GM23338 (cell line): ENCODE measurements at regions not wholly inside any gene's neighbourhood (a gene's known extent, or its start where the extent isn't known, plus 50 kb on each side); places are given as distances from the start of the nearest gene placed in this dataset.

Experiments
- ATAC-seq: fragments of 200-7000 bp; cut with Tn5 transposase; 3 replicates; pipeline ENCODE4 v1.9.1; 2020
- DNase-seq: peaks from one replicate; pipeline ENCODE4 v3.0.0-alpha.2; 2015; ENCODE audit warnings: low spot score
- H2AFZ ChIP-seq: fragments of 200-600 bp; sonication (generic); 2 replicates; pipeline ENCODE4 v1.8.0; 2016; ENCODE audit warnings: antibody characterized with exemption, mild to moderate bottlenecking, moderate library complexity
- H3F3A ChIP-seq: fragments of 200-600 bp; sonication (generic); replicated peaks from 2 replicates; pipeline ENCODE4 v1.8.0; 2017; ENCODE audit warnings: antibody characterized with exemption, mixed run types, low read depth
- H3K27ac ChIP-seq: fragments of 200-600 bp; sonication (generic); 2 replicates; pipeline ENCODE4 v1.6.1; 2016; ENCODE audit warnings: low read depth
- H3K27me3 ChIP-seq: fragments of 200-600 bp; sonication (generic); 2 replicates; pipeline ENCODE4 v1.8.0; 2016; ENCODE audit warnings: mild to moderate bottlenecking, mixed run types, moderate library complexity; ENCODE audit not compliant: insufficient read depth
- H3K36me3 ChIP-seq: fragments of 200-600 bp; sonication (generic); 2 replicates; pipeline ENCODE4 v1.8.0; 2016; ENCODE audit warnings: mild to moderate bottlenecking; ENCODE audit not compliant: insufficient read depth
- H3K4me1 ChIP-seq: fragments of 200-600 bp; sonication (generic); 2 replicates; pipeline ENCODE4 v1.8.0; 2016; ENCODE audit warnings: mild to moderate bottlenecking, moderate library complexity; ENCODE audit not compliant: insufficient read depth
- H3K4me2 ChIP-seq: fragments of 200-600 bp; sonication (generic); 2 replicates; pipeline ENCODE4 v1.7.1; 2017; ENCODE audit warnings: mixed run types
- H3K4me3 ChIP-seq: fragments of 200-600 bp; sonication (generic); 2 replicates; pipeline ENCODE4 v1.6.1; 2016; ENCODE audit warnings: mixed run types
- H3K79me2 ChIP-seq: fragments of 200-600 bp; sonication (generic); replicated peaks from 2 replicates; pipeline ENCODE4 v1.8.0; 2017; ENCODE audit warnings: mild to moderate bottlenecking; ENCODE audit not compliant: insufficient read depth
- H3K9me2 ChIP-seq: fragments of 200-600 bp; sonication (generic); 2 replicates; pipeline ENCODE4 v1.8.0; 2017; ENCODE audit not compliant: insufficient read depth
- H4K20me1 ChIP-seq: fragments of 200-600 bp; sonication (generic); replicated peaks from 2 replicates; pipeline ENCODE4 v1.8.0; 2017; ENCODE audit warnings: mild to moderate bottlenecking; ENCODE audit not compliant: insufficient read depth
- H3K27ac Mint-ChIP-seq: 2 replicates; pipeline ENCODE4 v1.8.0; 2020; ENCODE audit warnings: inconsistent platforms, mild to moderate bottlenecking, moderate library complexity, mixed read lengths
- H3K27me3 Mint-ChIP-seq: 3 replicates; pipeline ENCODE4 v1.8.0; 2022; ENCODE audit warnings: low read depth, mild to moderate bottlenecking, moderate library complexity, mixed read lengths, inconsistent platforms; ENCODE audit not compliant: insufficient read depth, poor library complexity
- H3K36me3 Mint-ChIP-seq: 3 replicates; pipeline ENCODE4 v1.8.0; 2021; ENCODE audit warnings: low read depth, mild to moderate bottlenecking, inconsistent platforms, moderate library complexity, mixed read lengths
- H3K4me1 Mint-ChIP-seq: 3 replicates; pipeline ENCODE4 v1.8.0; 2020; ENCODE audit warnings: mild to moderate bottlenecking, inconsistent platforms, mixed read lengths
- H3K4me3 Mint-ChIP-seq: 3 replicates; pipeline ENCODE4 v1.8.0; 2021; ENCODE audit warnings: moderate library complexity, mild to moderate bottlenecking, inconsistent platforms, mixed read lengths
- H3K9me3 Mint-ChIP-seq: 3 replicates; pipeline ENCODE4 v1.8.0; 2020; ENCODE audit warnings: moderate library complexity, mild to moderate bottlenecking, inconsistent platforms, mixed read lengths
- CREB1 ChIP-seq: fragments of 250-450 bp; sonication (Bioruptor Pico); IDR thresholded peaks from 2 replicates; pipeline ENCODE4 v1.5.0; 2020; ENCODE audit warnings: low read depth, mild to moderate bottlenecking, moderate library complexity
- EZH2 ChIP-seq: fragments of 200-600 bp; sonication (generic); IDR thresholded peaks from one replicate; pipeline ENCODE4 v1.8.0; 2017; ENCODE audit warnings: antibody characterized with exemption, mild to moderate bottlenecking, low read depth; ENCODE audit not compliant: unreplicated experiment
- EZH2phosphoT487 ChIP-seq: fragments of 200-600 bp; sonication (generic); IDR thresholded peaks from one replicate; pipeline ENCODE4 v1.8.1; 2018; ENCODE audit warnings: antibody characterized with exemption; ENCODE audit not compliant: unreplicated experiment
- JUNB ChIP-seq: IDR thresholded peaks from one replicate; pipeline ENCODE4 v1.6.1; 2016; ENCODE audit warnings: antibody characterized with exemption; ENCODE audit not compliant: unreplicated experiment
- NANOG ChIP-seq: IDR thresholded peaks from 2 replicates; pipeline ENCODE4 v1.6.1; 2016; ENCODE audit warnings: antibody characterized with exemption, borderline replicate concordance
- POLR2AphosphoS5 ChIP-seq: IDR thresholded peaks from 2 replicates; pipeline ENCODE4 v1.6.1; 2016; ENCODE audit warnings: antibody characterized with exemption, low read depth
- STAT1 ChIP-seq: IDR thresholded peaks from one replicate; pipeline ENCODE4 v1.6.1; 2016; ENCODE audit warnings: antibody characterized with exemption; ENCODE audit not compliant: unreplicated experiment
- ZNF114 ChIP-seq: fragments of 250-450 bp; sonication (Bioruptor Pico); IDR thresholded peaks from 2 replicates; pipeline ENCODE4 v1.5.0; 2020; ENCODE audit warnings: mild to moderate bottlenecking, moderate library complexity
- ZNF331 ChIP-seq: fragments of 250-450 bp; sonication (Bioruptor Pico); IDR thresholded peaks from 2 replicates; pipeline ENCODE4 v1.5.0; 2020; ENCODE audit warnings: low read depth, mild to moderate bottlenecking, moderate library complexity
- TF ChIP-seq, protein P1 (sequence below): IDR thresholded peaks from 2 replicates; pipeline ENCODE4 v1.6.1; 2016; ENCODE audit warnings: antibody characterized with exemption
- TF ChIP-seq, protein P2 (sequence below), 2 experiments: fragments of 200-600 bp in 1 of 2; sonication (generic) in 1 of 2; conservative IDR thresholded peaks; 2 replicates each; pipeline versions ENCODE4 v1.5.1 to v1.6.1; 2016 to 2017; ENCODE audit warnings: antibody characterized with exemption in 2 of 2, low read depth in 2 of 2, mild to moderate bottlenecking in 2 of 2, moderate library complexity in 1 of 2
- TF ChIP-seq, protein P3 (sequence below): fragments of 250-450 bp; sonication (Bioruptor Pico); IDR thresholded peaks from 2 replicates; pipeline ENCODE4 v1.5.0; 2020; ENCODE audit warnings: mild to moderate bottlenecking, moderate library complexity
- TF ChIP-seq, protein P4 (sequence below): IDR thresholded peaks from one replicate; pipeline ENCODE4 v1.6.1; 2018; ENCODE audit warnings: antibody characterized with exemption; ENCODE audit not compliant: unreplicated experiment

DNA sequence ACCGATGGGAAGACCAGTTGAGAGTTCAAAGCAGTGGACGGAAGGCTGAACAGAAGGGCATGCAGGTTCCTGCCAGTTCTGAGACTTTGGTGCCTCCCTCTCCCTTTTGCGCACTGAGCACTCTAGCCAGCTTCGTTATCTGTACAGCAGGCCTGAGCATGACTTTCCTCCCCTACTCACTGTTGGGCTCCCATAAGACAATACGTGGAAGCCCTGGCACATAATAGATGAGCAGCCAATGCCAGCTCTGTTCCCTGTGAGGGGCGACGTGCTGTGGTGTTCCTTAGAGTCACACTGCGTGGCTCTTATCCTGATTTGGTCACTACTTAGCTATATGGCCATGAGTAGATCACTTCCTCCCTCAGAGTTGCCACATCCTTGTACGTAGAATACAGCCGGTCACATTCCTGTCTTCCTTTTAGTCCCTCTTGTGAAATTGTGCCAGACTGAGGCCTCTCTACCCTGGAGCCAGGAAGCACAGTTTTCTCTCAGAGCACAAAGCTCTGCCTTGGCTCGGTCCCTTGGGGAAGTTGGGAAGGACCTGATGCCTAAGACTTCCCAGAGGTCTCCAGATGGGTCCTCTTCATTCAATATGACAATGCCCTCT lies 160.4 kb upstream of the MAMLD1 start:
- H3K27me3 Mint-ChIP-seq: no peaks in the 10 kb centered on the region
- Histone ChIP-seq H4K20me1 (no peaks in the 10 kb centered on the region), H3K27me3 (no peaks in the 10 kb centered on the region), H3K4me3 (no peak overlapping the region), H3K36me3 (no peaks in the 10 kb centered on the region), H2AFZ (no peak overlapping the region), H3K4me1 (no peaks in the 10 kb centered on the region), H3K4me2 (no peak overlapping the region), H3F3A (no peaks in the 10 kb centered on the region), H3K9me2 (no peaks in the 10 kb centered on the region), H3K79me2 (no peaks in the 10 kb centered on the region), H3K27ac (no peak overlapping the region)
- TF ChIP-seq, protein P1, sequence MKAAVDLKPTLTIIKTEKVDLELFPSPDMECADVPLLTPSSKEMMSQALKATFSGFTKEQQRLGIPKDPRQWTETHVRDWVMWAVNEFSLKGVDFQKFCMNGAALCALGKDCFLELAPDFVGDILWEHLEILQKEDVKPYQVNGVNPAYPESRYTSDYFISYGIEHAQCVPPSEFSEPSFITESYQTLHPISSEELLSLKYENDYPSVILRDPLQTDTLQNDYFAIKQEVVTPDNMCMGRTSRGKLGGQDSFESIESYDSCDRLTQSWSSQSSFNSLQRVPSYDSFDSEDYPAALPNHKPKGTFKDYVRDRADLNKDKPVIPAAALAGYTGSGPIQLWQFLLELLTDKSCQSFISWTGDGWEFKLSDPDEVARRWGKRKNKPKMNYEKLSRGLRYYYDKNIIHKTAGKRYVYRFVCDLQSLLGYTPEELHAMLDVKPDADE: no peak
- TF ChIP-seq JUNB: no peak
- no peak for TF ChIP-seq EZH2phosphoT487
- no peak for TF ChIP-seq STAT1
- no peak for TF ChIP-seq CREB1 (CRISPR knock-in tag)
- TF ChIP-seq ZNF114 (CRISPR knock-in tag): no peak
- TF ChIP-seq, protein P2, sequence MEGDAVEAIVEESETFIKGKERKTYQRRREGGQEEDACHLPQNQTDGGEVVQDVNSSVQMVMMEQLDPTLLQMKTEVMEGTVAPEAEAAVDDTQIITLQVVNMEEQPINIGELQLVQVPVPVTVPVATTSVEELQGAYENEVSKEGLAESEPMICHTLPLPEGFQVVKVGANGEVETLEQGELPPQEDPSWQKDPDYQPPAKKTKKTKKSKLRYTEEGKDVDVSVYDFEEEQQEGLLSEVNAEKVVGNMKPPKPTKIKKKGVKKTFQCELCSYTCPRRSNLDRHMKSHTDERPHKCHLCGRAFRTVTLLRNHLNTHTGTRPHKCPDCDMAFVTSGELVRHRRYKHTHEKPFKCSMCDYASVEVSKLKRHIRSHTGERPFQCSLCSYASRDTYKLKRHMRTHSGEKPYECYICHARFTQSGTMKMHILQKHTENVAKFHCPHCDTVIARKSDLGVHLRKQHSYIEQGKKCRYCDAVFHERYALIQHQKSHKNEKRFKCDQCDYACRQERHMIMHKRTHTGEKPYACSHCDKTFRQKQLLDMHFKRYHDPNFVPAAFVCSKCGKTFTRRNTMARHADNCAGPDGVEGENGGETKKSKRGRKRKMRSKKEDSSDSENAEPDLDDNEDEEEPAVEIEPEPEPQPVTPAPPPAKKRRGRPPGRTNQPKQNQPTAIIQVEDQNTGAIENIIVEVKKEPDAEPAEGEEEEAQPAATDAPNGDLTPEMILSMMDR (conservative IDR thresholded peaks at IDR 0.05; ENCODE audit: low read depth in 2 of 2): no peak
- TF ChIP-seq, protein P3, sequence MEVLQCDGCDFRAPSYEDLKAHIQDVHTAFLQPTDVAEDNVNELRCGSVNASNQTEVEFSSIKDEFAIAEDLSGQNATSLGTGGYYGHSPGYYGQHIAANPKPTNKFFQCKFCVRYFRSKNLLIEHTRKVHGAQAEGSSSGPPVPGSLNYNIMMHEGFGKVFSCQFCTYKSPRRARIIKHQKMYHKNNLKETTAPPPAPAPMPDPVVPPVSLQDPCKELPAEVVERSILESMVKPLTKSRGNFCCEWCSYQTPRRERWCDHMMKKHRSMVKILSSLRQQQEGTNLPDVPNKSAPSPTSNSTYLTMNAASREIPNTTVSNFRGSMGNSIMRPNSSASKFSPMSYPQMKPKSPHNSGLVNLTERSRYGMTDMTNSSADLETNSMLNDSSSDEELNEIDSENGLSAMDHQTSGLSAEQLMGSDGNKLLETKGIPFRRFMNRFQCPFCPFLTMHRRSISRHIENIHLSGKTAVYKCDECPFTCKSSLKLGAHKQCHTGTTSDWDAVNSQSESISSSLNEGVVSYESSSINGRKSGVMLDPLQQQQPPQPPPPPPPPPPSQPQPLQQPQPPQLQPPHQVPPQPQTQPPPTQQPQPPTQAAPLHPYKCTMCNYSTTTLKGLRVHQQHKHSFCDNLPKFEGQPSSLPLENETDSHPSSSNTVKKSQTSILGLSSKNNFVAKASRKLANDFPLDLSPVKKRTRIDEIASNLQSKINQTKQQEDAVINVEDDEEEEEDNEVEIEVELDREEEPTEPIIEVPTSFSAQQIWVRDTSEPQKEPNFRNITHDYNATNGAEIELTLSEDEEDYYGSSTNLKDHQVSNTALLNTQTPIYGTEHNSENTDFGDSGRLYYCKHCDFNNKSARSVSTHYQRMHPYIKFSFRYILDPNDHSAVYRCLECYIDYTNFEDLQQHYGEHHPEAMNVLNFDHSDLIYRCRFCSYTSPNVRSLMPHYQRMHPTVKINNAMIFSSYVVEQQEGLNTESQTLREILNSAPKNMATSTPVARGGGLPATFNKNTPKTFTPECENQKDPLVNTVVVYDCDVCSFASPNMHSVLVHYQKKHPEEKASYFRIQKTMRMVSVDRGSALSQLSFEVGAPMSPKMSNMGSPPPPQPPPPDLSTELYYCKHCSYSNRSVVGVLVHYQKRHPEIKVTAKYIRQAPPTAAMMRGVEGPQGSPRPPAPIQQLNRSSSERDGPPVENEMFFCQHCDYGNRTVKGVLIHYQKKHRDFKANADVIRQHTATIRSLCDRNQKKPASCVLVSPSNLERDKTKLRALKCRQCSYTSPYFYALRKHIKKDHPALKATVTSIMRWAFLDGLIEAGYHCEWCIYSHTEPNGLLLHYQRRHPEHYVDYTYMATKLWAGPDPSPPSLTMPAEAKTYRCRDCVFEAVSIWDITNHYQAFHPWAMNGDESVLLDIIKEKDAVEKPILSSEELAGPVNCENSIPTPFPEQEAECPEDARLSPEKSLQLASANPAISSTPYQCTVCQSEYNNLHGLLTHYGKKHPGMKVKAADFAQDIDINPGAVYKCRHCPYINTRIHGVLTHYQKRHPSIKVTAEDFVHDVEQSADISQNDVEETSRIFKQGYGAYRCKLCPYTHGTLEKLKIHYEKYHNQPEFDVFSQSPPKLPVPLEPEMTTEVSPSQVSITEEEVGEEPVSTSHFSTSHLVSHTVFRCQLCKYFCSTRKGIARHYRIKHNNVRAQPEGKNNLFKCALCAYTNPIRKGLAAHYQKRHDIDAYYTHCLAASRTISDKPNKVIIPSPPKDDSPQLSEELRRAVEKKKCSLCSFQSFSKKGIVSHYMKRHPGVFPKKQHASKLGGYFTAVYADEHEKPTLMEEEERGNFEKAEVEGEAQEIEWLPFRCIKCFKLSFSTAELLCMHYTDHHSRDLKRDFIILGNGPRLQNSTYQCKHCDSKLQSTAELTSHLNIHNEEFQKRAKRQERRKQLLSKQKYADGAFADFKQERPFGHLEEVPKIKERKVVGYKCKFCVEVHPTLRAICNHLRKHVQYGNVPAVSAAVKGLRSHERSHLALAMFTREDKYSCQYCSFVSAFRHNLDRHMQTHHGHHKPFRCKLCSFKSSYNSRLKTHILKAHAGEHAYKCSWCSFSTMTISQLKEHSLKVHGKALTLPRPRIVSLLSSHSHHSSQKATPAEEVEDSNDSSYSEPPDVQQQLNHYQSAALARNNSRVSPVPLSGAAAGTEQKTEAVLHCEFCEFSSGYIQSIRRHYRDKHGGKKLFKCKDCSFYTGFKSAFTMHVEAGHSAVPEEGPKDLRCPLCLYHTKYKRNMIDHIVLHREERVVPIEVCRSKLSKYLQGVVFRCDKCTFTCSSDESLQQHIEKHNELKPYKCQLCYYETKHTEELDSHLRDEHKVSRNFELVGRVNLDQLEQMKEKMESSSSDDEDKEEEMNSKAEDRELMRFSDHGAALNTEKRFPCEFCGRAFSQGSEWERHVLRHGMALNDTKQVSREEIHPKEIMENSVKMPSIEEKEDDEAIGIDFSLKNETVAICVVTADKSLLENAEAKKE: no peak
- TF ChIP-seq EZH2: no peak
- TF ChIP-seq, protein P4, sequence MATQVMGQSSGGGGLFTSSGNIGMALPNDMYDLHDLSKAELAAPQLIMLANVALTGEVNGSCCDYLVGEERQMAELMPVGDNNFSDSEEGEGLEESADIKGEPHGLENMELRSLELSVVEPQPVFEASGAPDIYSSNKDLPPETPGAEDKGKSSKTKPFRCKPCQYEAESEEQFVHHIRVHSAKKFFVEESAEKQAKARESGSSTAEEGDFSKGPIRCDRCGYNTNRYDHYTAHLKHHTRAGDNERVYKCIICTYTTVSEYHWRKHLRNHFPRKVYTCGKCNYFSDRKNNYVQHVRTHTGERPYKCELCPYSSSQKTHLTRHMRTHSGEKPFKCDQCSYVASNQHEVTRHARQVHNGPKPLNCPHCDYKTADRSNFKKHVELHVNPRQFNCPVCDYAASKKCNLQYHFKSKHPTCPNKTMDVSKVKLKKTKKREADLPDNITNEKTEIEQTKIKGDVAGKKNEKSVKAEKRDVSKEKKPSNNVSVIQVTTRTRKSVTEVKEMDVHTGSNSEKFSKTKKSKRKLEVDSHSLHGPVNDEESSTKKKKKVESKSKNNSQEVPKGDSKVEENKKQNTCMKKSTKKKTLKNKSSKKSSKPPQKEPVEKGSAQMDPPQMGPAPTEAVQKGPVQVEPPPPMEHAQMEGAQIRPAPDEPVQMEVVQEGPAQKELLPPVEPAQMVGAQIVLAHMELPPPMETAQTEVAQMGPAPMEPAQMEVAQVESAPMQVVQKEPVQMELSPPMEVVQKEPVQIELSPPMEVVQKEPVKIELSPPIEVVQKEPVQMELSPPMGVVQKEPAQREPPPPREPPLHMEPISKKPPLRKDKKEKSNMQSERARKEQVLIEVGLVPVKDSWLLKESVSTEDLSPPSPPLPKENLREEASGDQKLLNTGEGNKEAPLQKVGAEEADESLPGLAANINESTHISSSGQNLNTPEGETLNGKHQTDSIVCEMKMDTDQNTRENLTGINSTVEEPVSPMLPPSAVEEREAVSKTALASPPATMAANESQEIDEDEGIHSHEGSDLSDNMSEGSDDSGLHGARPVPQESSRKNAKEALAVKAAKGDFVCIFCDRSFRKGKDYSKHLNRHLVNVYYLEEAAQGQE: no peak
- no peak for TF ChIP-seq NANOG
- no peak for TF ChIP-seq ZNF331 (CRISPR knock-in tag)
- no peak for TF ChIP-seq POLR2AphosphoS5
- no peaks in the 10 kb centered on the region for H3K9me3 Mint-ChIP-seq
- ATAC-seq (no peak), DNase-seq (no peak)
- H3K36me3 Mint-ChIP-seq: no peaks in the 10 kb centered on the region
- no peak overlapping the region for H3K27ac Mint-ChIP-seq
- H3K4me3 Mint-ChIP-seq: no peak overlapping the region
- H3K4me1 Mint-ChIP-seq: no peaks in the 10 kb centered on the region
